ENCODE measurements at regions not wholly inside any gene's neighbourhood (a gene's known extent, or its start where the extent isn't known, plus 50 kb on each side); places are given as distances from the start of the nearest gene placed in this dataset.

GRCh38 chr3:24937228-24937627 lies 442.6 kb upstream of the THRB start:
- TF ChIP-seq, protein P1, sequence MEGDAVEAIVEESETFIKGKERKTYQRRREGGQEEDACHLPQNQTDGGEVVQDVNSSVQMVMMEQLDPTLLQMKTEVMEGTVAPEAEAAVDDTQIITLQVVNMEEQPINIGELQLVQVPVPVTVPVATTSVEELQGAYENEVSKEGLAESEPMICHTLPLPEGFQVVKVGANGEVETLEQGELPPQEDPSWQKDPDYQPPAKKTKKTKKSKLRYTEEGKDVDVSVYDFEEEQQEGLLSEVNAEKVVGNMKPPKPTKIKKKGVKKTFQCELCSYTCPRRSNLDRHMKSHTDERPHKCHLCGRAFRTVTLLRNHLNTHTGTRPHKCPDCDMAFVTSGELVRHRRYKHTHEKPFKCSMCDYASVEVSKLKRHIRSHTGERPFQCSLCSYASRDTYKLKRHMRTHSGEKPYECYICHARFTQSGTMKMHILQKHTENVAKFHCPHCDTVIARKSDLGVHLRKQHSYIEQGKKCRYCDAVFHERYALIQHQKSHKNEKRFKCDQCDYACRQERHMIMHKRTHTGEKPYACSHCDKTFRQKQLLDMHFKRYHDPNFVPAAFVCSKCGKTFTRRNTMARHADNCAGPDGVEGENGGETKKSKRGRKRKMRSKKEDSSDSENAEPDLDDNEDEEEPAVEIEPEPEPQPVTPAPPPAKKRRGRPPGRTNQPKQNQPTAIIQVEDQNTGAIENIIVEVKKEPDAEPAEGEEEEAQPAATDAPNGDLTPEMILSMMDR (conservative IDR thresholded peaks at IDR 0.05; ENCODE audit: low read depth in 2 of 2) = no peak
- TF ChIP-seq ZNF114 (CRISPR knock-in tag; IDR thresholded peaks at IDR 0.05) = no peak
